Mammary epithelial cell (primary cell): ENCODE measurements at regions not wholly inside any gene's neighbourhood (a gene's known extent, or its start where the extent isn't known, plus 50 kb on each side); places are given as distances from the start of the nearest gene placed in this dataset.

Source experiments
- EZH2 ChIP-seq: IDR thresholded peaks from 2 replicates; pipeline ENCODE4 v1.6.1; 2012; ENCODE audit warnings: low read length, inconsistent platforms, borderline replicate concordance
- TF ChIP-seq, protein P1 (sequence below), 2 donors: IDR thresholded peaks in 1 of 2; conservative IDR thresholded peaks in 1 of 2; 2 replicates each; pipeline ENCODE4 v1.5.1; 2011 to 2012; ENCODE audit warnings: inconsistent platforms in 2 of 2, low read length in 2 of 2, mild to moderate bottlenecking in 2 of 2, control low read depth in 1 of 2, low read depth in 1 of 2; ENCODE audit not compliant: insufficient read depth in 1 of 2; ENCODE audit errors: extremely low read depth in 1 of 2

DNA sequence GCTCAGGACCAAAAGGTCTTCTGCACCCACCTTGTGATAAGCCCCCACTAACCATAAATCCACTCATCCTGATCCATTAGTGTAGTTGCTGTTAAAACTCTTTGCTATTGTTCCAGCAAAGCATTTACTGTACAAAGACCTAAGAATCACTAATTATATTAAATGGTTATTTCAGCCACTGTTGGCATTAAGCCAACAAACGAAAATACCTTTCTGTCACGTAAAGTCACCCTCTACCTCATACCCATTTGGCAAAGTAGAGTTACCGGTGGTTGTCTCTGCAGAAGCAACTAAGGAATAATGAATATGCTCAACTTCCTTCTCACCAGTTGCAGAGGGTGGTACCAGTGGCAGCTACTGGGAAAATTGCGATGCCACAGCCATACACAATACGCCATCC is 224.5 kb downstream of the SP3 start:
- TF ChIP-seq, protein P1, sequence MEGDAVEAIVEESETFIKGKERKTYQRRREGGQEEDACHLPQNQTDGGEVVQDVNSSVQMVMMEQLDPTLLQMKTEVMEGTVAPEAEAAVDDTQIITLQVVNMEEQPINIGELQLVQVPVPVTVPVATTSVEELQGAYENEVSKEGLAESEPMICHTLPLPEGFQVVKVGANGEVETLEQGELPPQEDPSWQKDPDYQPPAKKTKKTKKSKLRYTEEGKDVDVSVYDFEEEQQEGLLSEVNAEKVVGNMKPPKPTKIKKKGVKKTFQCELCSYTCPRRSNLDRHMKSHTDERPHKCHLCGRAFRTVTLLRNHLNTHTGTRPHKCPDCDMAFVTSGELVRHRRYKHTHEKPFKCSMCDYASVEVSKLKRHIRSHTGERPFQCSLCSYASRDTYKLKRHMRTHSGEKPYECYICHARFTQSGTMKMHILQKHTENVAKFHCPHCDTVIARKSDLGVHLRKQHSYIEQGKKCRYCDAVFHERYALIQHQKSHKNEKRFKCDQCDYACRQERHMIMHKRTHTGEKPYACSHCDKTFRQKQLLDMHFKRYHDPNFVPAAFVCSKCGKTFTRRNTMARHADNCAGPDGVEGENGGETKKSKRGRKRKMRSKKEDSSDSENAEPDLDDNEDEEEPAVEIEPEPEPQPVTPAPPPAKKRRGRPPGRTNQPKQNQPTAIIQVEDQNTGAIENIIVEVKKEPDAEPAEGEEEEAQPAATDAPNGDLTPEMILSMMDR (conservative IDR thresholded peaks at IDR 0.05 in 1 of 2, IDR thresholded peaks at IDR 0.05 in 1 of 2; ENCODE audit: extremely low read depth in 1 of 2, insufficient read depth in 1 of 2, low read depth in 1 of 2, low read length in 2 of 2), result no peak
- no peak for TF ChIP-seq EZH2
